Type B pancreatic cell (in vitro differentiated cells): ENCODE measurements at regions not wholly inside any gene's neighbourhood (a gene's known extent, or its start where the extent isn't known, plus 50 kb on each side); places are given as distances from the start of the nearest gene placed in this dataset.

ENCODE experiments used
- DNase-seq: peaks from one replicate; pipeline ENCODE4 v3.0.0; 2021; ENCODE audit warnings: mixed read lengths; ENCODE audit not compliant: unreplicated experiment; ENCODE audit errors: extremely low spot score
- H3K27ac Mint-ChIP-seq: 2 replicates; pipeline ENCODE4 v1.8.0; 2021; ENCODE audit warnings: mild to moderate bottlenecking, mixed read lengths
- H3K27me3 Mint-ChIP-seq: 2 replicates; pipeline ENCODE4 v1.8.0; 2021; ENCODE audit warnings: mixed read lengths
- H3K36me3 Mint-ChIP-seq: 2 replicates; pipeline ENCODE4 v1.8.0; 2021; ENCODE audit warnings: mixed read lengths
- H3K4me1 Mint-ChIP-seq: one replicate; pipeline ENCODE4 v1.8.0; 2021; ENCODE audit warnings: mixed read lengths; ENCODE audit not compliant: unreplicated experiment
- H3K4me3 Mint-ChIP-seq: 2 replicates; pipeline ENCODE4 v1.8.0; 2021; ENCODE audit warnings: mild to moderate bottlenecking, mixed read lengths
- H3K9me3 Mint-ChIP-seq: 2 replicates; pipeline ENCODE4 v1.8.0; 2021; ENCODE audit warnings: mixed read lengths
- TF ChIP-seq, protein P1 (sequence below): fragments of 200-600 bp; sonication (generic); conservative IDR thresholded peaks from 2 replicates; pipeline ENCODE4 v1.5.0; 2021; ENCODE audit warnings: antibody characterized with exemption, mild to moderate bottlenecking

DNA sequence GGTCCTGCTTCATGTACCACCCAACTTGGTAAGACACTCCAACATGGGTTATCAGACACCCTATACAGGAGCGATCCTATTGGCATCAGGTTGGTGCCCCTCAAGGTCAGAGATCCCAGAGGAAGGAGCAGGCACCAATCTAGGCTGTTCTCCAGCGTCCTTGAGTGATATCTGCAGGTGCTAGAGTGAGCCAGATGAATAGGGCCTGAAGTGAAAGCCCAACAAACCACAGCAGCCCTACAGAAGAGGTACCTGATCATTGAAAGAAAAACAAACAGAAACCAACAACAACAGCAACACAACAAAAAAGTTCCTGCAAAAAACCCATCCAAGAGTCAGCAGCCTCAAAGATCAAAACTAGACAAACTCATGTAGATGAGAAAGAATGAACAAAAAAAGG, 584.8 kb downstream of the HINT1 start:
- DNase-seq = no peak
- H3K4me1 Mint-ChIP-seq = no peaks in the 10 kb centered on the region

DNA sequence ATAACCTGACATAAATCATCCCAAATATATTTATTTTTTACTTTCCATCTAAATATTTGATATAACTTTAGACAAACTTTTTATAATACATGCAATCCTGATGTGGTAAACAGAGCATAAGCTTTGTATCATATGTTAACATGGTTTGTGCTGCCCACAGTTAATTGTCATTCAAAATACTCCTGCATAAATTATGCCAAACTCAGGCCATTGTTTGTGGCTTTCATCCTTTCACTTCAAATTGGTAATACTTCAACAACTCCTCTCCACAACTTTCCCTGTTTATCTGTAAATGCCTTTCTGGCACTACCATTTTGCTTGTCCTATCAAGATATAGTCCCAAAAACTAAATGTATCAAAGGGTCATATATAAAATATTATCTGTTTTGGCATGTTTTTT, 586.7 kb downstream of the HINT1 start:
- Mint-ChIP-seq H3K27ac (no peak overlapping the region), H3K9me3 (no peaks in the 10 kb centered on the region), H3K36me3 (no peaks in the 10 kb centered on the region), H3K27me3 (no peaks in the 10 kb centered on the region), H3K4me3 (no peak overlapping the region), H3K4me1 (no peaks in the 10 kb centered on the region)
- TF ChIP-seq, protein P1, sequence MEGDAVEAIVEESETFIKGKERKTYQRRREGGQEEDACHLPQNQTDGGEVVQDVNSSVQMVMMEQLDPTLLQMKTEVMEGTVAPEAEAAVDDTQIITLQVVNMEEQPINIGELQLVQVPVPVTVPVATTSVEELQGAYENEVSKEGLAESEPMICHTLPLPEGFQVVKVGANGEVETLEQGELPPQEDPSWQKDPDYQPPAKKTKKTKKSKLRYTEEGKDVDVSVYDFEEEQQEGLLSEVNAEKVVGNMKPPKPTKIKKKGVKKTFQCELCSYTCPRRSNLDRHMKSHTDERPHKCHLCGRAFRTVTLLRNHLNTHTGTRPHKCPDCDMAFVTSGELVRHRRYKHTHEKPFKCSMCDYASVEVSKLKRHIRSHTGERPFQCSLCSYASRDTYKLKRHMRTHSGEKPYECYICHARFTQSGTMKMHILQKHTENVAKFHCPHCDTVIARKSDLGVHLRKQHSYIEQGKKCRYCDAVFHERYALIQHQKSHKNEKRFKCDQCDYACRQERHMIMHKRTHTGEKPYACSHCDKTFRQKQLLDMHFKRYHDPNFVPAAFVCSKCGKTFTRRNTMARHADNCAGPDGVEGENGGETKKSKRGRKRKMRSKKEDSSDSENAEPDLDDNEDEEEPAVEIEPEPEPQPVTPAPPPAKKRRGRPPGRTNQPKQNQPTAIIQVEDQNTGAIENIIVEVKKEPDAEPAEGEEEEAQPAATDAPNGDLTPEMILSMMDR = no peak
- DNase-seq = no peak

More for the DNA sequence above, 584.8 kb downstream of the HINT1 start:
- Mint-ChIP-seq H3K27me3 (no peaks in the 10 kb centered on the region), H3K4me3 (no peak overlapping the region), H3K36me3 (no peaks in the 10 kb centered on the region), H3K27ac (no peak overlapping the region), H3K9me3 (no peaks in the 10 kb centered on the region)
- TF ChIP-seq, protein P1 = no peak

DNA sequence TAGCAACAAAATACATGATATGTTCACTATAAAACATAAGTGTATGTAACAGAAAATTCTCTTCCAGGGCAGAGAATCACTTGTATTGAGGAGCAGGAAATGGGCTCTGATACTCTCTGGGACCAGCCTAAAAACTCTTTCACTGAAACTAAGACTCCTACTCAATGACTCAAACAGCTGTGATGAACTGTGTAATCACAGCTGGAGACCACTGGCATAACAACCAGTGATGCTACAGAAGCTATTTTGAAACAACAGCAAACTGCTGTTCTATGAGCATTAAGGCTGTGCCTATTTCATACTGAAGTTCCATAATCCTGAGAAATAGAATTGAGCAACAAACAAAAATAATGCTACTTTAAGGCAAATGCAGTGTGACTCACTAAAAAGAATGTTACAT, 594.0 kb downstream of the HINT1 start:
- TF ChIP-seq, protein P1 = no peak
- no peak overlapping the region for H3K4me3 Mint-ChIP-seq
- DNase-seq = no peak

DNA sequence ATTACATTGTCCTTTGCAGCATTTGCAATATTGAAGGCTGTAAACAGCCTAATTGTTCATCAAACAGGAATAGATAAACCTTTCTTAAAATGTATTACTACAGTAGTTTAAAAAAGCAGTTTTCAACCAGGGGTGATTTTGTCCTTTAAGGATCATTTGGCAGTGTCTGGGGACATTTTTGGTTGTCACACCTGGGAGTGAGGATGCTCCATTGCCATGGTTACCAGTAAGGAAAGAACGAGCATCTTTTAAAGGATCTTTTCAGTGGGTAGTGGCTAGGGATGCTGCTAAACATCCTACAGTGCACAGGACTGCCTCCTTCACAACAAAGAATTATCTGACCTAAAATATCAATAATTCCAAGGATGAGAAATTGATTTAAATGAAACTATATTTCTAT, 596.3 kb downstream of the HINT1 start:
- TF ChIP-seq, protein P1 = no peak
- H3K36me3 Mint-ChIP-seq = no peaks in the 10 kb centered on the region
- no peaks in the 10 kb centered on the region for H3K27me3 Mint-ChIP-seq
- H3K9me3 Mint-ChIP-seq = no peaks in the 10 kb centered on the region
- DNase-seq = no peak
- H3K4me3 Mint-ChIP-seq = no peak overlapping the region
- H3K4me1 Mint-ChIP-seq = no peaks in the 10 kb centered on the region
- H3K27ac Mint-ChIP-seq = no peak overlapping the region

More for the DNA sequence above, 594.0 kb downstream of the HINT1 start:
- no peak overlapping the region for H3K27ac Mint-ChIP-seq
- H3K27me3 Mint-ChIP-seq = no peaks in the 10 kb centered on the region
- no peaks in the 10 kb centered on the region for H3K4me1 Mint-ChIP-seq
- no peaks in the 10 kb centered on the region for H3K36me3 Mint-ChIP-seq
- no peaks in the 10 kb centered on the region for H3K9me3 Mint-ChIP-seq

DNA sequence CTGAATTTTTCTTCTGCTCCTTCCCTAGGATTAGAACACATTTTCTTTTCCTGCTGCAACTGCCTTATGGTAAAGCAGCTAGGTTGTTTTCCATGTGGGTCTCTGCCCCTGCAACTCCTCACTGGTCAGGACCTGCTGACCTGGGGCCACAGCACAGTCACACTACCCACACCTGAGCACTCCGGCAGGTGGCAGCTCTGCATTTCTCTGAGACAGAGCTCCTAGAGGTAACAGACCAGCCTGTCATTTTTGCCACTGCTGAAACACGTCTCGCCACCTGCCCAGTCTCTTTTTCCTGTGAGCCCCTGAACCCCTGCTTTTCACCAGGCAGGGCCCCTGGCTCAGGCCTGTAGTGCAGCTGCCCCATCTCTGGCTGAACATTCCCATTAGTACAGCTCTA, 609.6 kb downstream of the HINT1 start:
- no peak overlapping the region for H3K27ac Mint-ChIP-seq
- H3K4me1 Mint-ChIP-seq = peaks cover under 1% of the 10 kb centered on the region
- no peaks in the 10 kb centered on the region for H3K27me3 Mint-ChIP-seq
- H3K9me3 Mint-ChIP-seq = peaks cover 8% of the 10 kb centered on the region
- no peak overlapping the region for H3K4me3 Mint-ChIP-seq
- no peaks in the 10 kb centered on the region for H3K36me3 Mint-ChIP-seq
- TF ChIP-seq, protein P1 = no peak
- DNase-seq = no peak

DNA sequence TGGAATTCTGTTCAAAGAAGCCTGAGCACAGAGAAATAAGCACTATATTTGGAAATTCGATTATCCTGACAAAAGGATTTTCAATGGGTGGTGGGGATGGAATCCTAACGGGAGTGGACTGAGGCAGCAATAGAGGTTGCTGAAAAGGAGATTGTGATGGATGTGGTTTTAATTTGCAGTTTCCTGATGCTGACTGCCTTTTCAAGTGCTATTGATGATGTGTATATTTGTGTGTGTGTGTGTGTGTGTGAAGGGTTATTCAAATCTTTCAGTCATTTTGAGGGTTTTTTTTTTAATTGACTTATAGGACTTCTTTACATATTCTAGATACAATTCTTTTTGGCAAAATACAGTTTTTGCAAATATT, 614.5 kb downstream of the HINT1 start:
- TF ChIP-seq, protein P1 = no peak
- Mint-ChIP-seq H3K27me3 (no peaks in the 10 kb centered on the region), H3K36me3 (no peaks in the 10 kb centered on the region), H3K4me1 (peaks cover 8% of the 10 kb centered on the region), H3K27ac (no peak overlapping the region), H3K4me3 (no peak overlapping the region), H3K9me3 (peaks cover 15% of the 10 kb centered on the region)
- DNase-seq = no peak
